HCT116 (cell line): ENCODE measurements at regions not wholly inside any gene's neighbourhood (a gene's known extent, or its start where the extent isn't known, plus 50 kb on each side); places are given as distances from the start of the nearest gene placed in this dataset.

Experiments used
- ATAC-seq: fragments of 200-7000 bp; cut with Tn5 transposase; 2 replicates; pipeline ENCODE4 v1.9.1; 2020; ENCODE audit warnings: mild to moderate bottlenecking, moderate library complexity
- BruUV-seq: library from RNA; stranded (reverse); fragments of 400-500 nt; replicated peaks from 2 replicates; lab custom pipeline; 2021; lab: Mats Ljungman, UMichigan
- CTCF ChIA-PET: fragments of 300-600 bp; sonication (Branson Sonifier 250); formaldehyde crosslinking; loops from one replicate; lab custom pipeline; 2021; ENCODE audit warnings: antibody characterized with exemption; lab: Charles Lee
- POLR2A ChIA-PET: fragments of 300-600, 350-600 bp; sonication (Branson Sonifier 250); formaldehyde crosslinking; loops from one replicate; lab custom pipeline; 2021; ENCODE audit warnings: antibody characterized with exemption; lab: Charles Lee
- RAD21 ChIA-PET, 2 experiments: fragments of 300-600 bp; sonication (Branson Sonifier 250); formaldehyde crosslinking; loops; one replicate each; lab custom pipeline; 2023; ENCODE audit warnings: low total read pairs in 2 of 2; ENCODE audit not compliant: uncharacterized antibody in 2 of 2, unreplicated experiment in 2 of 2, low non-redundant PET in 1 of 2; lab: Charles Lee
- DNase-seq: peaks from one replicate; pipeline ENCODE4 v3.0.0-alpha.2; 2010; ENCODE audit warnings: low read depth, low spot score
- H2AFZ ChIP-seq: fragments of 200-600 bp; shearing (Covaris generic), sonication (generic); 2 replicates; pipeline ENCODE4 v1.6.1; 2017; ENCODE audit warnings: low read depth, mixed run types, mixed read lengths, antibody characterized with exemption, low read length; ENCODE audit not compliant: poor library complexity, severe bottlenecking
- H3K27ac ChIP-seq: 2 replicates; pipeline ENCODE4 v1.5.1; 2012; ENCODE audit warnings: low read depth, low read length
- H3K27me3 ChIP-seq: fragments of 200-600 bp; sonication (generic); 2 replicates; pipeline ENCODE4 v1.6.1; 2016; ENCODE audit warnings: mixed run types, low read length, mixed read lengths; ENCODE audit not compliant: insufficient read depth
- H3K36me3 ChIP-seq, 2 experiments: fragments of 200-500 bp in 1 of 2; fragments of 200-600 bp in 1 of 2; sonication (Bioruptor generic) in 1 of 2; sonication (generic) in 1 of 2; 2 replicates each; pipeline versions ENCODE4 v1.5.1 to v1.6.1; 2014 to 2016; ENCODE audit warnings: low read length in 2 of 2, inconsistent platforms in 1 of 2, mixed read lengths in 1 of 2, mixed run types in 1 of 2; ENCODE audit not compliant: insufficient read depth in 2 of 2, control insufficient read depth in 1 of 2
- H3K4me1 ChIP-seq, 2 experiments: fragments of 200-600 bp in 1 of 2; sonication (generic) in 1 of 2; 2 replicates each; pipeline versions ENCODE4 v1.5.1 to v1.6.1; 2012 to 2017; ENCODE audit warnings: low read length in 2 of 2, inconsistent platforms in 1 of 2, mild to moderate bottlenecking in 1 of 2, mixed read lengths in 1 of 2, mixed run types in 1 of 2, moderate library complexity in 1 of 2; ENCODE audit not compliant: insufficient read depth in 2 of 2, control insufficient read depth in 1 of 2
- H3K4me2 ChIP-seq: fragments of 200-600 bp; sonication (generic); 2 replicates; pipeline ENCODE4 v1.6.1; 2017; ENCODE audit warnings: mixed run types, low read length, mixed read lengths
- H3K4me3 ChIP-seq, 2 experiments: fragments of 200-600 bp in 1 of 2; sonication (generic) in 1 of 2; replicated peaks in 1 of 2; 2 replicates each; pipeline ENCODE4 v1.5.1; 2011 to 2016; ENCODE audit warnings: low read length in 2 of 2, control low read depth in 1 of 2, low read depth in 1 of 2, mild to moderate bottlenecking in 1 of 2, mixed read lengths in 1 of 2, mixed run types in 1 of 2
- H3K79me2 ChIP-seq: fragments of 200-600 bp; sonication (generic); 2 replicates; pipeline ENCODE4 v1.6.1; 2017; ENCODE audit warnings: mild to moderate bottlenecking, mixed run types, low read length, moderate library complexity, mixed read lengths; ENCODE audit not compliant: insufficient read depth
- H3K9ac ChIP-seq: fragments of 200-600 bp; sonication (generic); 2 replicates; pipeline ENCODE4 v1.6.1; 2016; ENCODE audit warnings: low read length, mixed read lengths
- H3K9me2 ChIP-seq: fragments of 200-600 bp; sonication (generic), shearing (Covaris generic); 2 replicates; pipeline ENCODE4 v1.6.1; 2017; ENCODE audit warnings: mixed run types, mild to moderate bottlenecking, moderate library complexity; ENCODE audit not compliant: insufficient read depth
- H3K9me3 ChIP-seq, 2 experiments: fragments of 200-500 bp in 1 of 2; fragments of 200-600 bp in 1 of 2; sonication (Bioruptor generic) in 1 of 2; sonication (generic) in 1 of 2; 2 replicates each; pipeline ENCODE4 v1.6.1; 2014 to 2017; ENCODE audit warnings: low read length in 2 of 2, mixed read lengths in 2 of 2, inconsistent platforms in 1 of 2, low read depth in 1 of 2, mild to moderate bottlenecking in 1 of 2, mixed run types in 1 of 2, moderate library complexity in 1 of 2; ENCODE audit not compliant: control insufficient read depth in 1 of 2, insufficient read depth in 1 of 2
- H4K20me1 ChIP-seq: fragments of 200-600 bp; sonication (generic), shearing (Covaris generic); 2 replicates; pipeline ENCODE4 v1.6.1; 2017; ENCODE audit warnings: mixed run types, mild to moderate bottlenecking, moderate library complexity; ENCODE audit not compliant: insufficient read depth
- ATF3 ChIP-seq: IDR thresholded peaks from 2 replicates; pipeline ENCODE4 v1.6.1; 2012
- CBX3 ChIP-seq: IDR thresholded peaks from 2 replicates; pipeline ENCODE4 v1.6.1; 2012; ENCODE audit warnings: low read depth
- CEBPB ChIP-seq: IDR thresholded peaks from 2 replicates; pipeline ENCODE4 v1.6.1; 2012; ENCODE audit warnings: low read depth
- SIN3A ChIP-seq: IDR thresholded peaks from 2 replicates; pipeline ENCODE4 v1.6.1; 2012; ENCODE audit warnings: low read depth
- SP1 ChIP-seq: IDR thresholded peaks from 2 replicates; pipeline ENCODE4 v1.6.1; 2012; ENCODE audit warnings: low read depth
- YY1 ChIP-seq: IDR thresholded peaks from 2 replicates; pipeline ENCODE4 v1.6.1; 2011; ENCODE audit warnings: low read length, low read depth, moderate library complexity, mild to moderate bottlenecking; ENCODE audit not compliant: insufficient replicate concordance; ENCODE audit errors: extremely low read depth
- ZNF274 ChIP-seq: fragments of 200-500 bp; sonication (Bioruptor generic); IDR thresholded peaks from 2 replicates; pipeline ENCODE4 v1.6.1; 2014; ENCODE audit warnings: mild to moderate bottlenecking, low read depth, low read length, inconsistent platforms
- intact Hi-C: fragments of 100-400 bp; cut with micrococcal nuclease; formaldehyde crosslinking; loops from 2 replicates; pipeline ENCODE4 v1.10.0; 2022
- TF ChIP-seq, protein P1 (sequence below): IDR thresholded peaks from 2 replicates; pipeline ENCODE4 v1.6.1; 2012; ENCODE audit warnings: low read depth

DNA sequence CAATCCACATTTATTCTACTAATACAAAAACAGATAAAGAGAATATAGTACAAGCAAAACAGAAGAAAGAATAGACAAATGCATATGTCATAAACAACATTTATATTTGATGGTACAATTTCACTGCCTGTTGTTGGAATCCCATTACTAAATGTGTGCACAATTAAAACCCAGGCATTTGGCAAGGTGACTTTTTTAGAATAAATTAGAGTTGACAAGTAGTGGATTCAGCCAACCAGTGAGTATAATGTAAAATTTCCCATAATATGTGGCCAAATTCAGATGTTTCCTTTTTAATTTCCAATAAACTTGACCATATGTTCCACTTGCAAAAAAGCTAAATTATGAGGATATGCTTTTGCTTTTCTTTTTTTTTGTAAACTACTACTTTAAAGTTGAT, 1578.8 kb downstream of the OLFM4 start:
- H3K4me3 ChIP-seq = no peak overlapping the region
- DNase-seq = no peak
- H3K9me2 ChIP-seq = no peaks in the 10 kb centered on the region
- intact Hi-C loops = no loop called here
- no peak overlapping the region for H3K27ac ChIP-seq
- TF ChIP-seq SP1 (no peak), ATF3 (no peak), YY1 (no peak), SIN3A (no peak), CBX3 (no peak), ZNF274 (no peak), CEBPB (no peak)
- TF ChIP-seq, protein P1, sequence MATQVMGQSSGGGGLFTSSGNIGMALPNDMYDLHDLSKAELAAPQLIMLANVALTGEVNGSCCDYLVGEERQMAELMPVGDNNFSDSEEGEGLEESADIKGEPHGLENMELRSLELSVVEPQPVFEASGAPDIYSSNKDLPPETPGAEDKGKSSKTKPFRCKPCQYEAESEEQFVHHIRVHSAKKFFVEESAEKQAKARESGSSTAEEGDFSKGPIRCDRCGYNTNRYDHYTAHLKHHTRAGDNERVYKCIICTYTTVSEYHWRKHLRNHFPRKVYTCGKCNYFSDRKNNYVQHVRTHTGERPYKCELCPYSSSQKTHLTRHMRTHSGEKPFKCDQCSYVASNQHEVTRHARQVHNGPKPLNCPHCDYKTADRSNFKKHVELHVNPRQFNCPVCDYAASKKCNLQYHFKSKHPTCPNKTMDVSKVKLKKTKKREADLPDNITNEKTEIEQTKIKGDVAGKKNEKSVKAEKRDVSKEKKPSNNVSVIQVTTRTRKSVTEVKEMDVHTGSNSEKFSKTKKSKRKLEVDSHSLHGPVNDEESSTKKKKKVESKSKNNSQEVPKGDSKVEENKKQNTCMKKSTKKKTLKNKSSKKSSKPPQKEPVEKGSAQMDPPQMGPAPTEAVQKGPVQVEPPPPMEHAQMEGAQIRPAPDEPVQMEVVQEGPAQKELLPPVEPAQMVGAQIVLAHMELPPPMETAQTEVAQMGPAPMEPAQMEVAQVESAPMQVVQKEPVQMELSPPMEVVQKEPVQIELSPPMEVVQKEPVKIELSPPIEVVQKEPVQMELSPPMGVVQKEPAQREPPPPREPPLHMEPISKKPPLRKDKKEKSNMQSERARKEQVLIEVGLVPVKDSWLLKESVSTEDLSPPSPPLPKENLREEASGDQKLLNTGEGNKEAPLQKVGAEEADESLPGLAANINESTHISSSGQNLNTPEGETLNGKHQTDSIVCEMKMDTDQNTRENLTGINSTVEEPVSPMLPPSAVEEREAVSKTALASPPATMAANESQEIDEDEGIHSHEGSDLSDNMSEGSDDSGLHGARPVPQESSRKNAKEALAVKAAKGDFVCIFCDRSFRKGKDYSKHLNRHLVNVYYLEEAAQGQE = no peak
- H3K79me2 ChIP-seq = no peaks in the 10 kb centered on the region
- no peak for ATAC-seq
- BruUV-seq = no TSS peak
- H4K20me1 ChIP-seq = no peaks in the 10 kb centered on the region
- H3K27me3 ChIP-seq = no peaks in the 10 kb centered on the region
- H2AFZ ChIP-seq = no peak overlapping the region
- ChIA-PET POLR2A (no interaction called here), CTCF (no interaction called here), RAD21 (no interaction called here)
- no peak overlapping the region for H3K9ac ChIP-seq
- no peaks in the 10 kb centered on the region for H3K36me3 ChIP-seq
- H3K9me3 ChIP-seq = peaks cover 15 to 28% of the 10 kb centered on the region in 2 experiments; a peak in 3 of 4 replicates
- no peaks in the 10 kb centered on the region for H3K4me1 ChIP-seq
- H3K4me2 ChIP-seq = no peak overlapping the region
